ENCODE measurements at regions not wholly inside any gene's neighbourhood (a gene's known extent, or its start where the extent isn't known, plus 50 kb on each side); places are given as distances from the start of the nearest gene placed in this dataset.

GRCh38 chr6:47917202-47917601 lies 135.4 kb downstream of the OPN5 start:
- TF ChIP-seq CTCF (IDR thresholded peaks at IDR 0.05) (no peak), POLR2A (IDR thresholded peaks at IDR 0.05) (no peak)
- Histone ChIP-seq H3K4me3 (no peak overlapping the region), H3K27ac (no peak overlapping the region), H3K9me3 (no peaks in the 10 kb centered on the region), H3K4me1 (no peaks in the 10 kb centered on the region), H3K27me3 (no peaks in the 10 kb centered on the region), H3K36me3 (no peaks in the 10 kb centered on the region)
- WGBS (ENCODE audit: insufficient coverage, low coverage, low lambda C conversion rate, missing lambda C conversion rate): 39% methylated on average over 3 of the region's 3 CpGs
- intact Hi-C loops (cut with DNase I): no loop called here
- ATAC-seq: no peak
- DNase-seq: no peak

DNA sequence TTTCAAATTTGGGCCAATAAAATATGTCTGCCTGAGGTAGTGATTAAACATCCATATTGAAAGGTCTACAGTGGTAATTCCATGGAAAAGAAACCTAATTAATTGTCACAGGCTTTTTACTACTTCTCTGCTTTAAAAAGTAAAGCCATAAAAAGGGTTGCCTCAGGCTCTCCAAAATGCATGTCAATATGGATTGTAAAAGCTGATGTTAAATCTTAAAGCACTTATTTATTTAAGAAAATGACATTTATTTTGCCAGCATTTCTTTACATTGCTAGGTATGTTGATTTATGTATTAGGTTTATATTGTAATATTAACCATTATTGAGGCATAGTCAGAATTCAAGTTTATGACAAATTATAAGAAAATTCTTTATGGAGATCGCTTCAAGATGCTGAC lies 133.2 kb downstream of the OPN5 start:
- 50% methylated on average over 1 of the region's 1 CpG for WGBS (ENCODE audit: insufficient coverage, low coverage, low lambda C conversion rate, missing lambda C conversion rate)
- Histone ChIP-seq H3K4me1 (no peaks in the 10 kb centered on the region), H3K27ac (no peak overlapping the region), H3K27me3 (no peaks in the 10 kb centered on the region), H3K4me3 (no peak overlapping the region), H3K9me3 (no peaks in the 10 kb centered on the region), H3K36me3 (no peaks in the 10 kb centered on the region)
- TF ChIP-seq POLR2A (IDR thresholded peaks at IDR 0.05) (no peak), CTCF (IDR thresholded peaks at IDR 0.05) (no peak)
- intact Hi-C loops (cut with DNase I): no loop called here
- no peak for ATAC-seq
- DNase-seq: no peak

DNA sequence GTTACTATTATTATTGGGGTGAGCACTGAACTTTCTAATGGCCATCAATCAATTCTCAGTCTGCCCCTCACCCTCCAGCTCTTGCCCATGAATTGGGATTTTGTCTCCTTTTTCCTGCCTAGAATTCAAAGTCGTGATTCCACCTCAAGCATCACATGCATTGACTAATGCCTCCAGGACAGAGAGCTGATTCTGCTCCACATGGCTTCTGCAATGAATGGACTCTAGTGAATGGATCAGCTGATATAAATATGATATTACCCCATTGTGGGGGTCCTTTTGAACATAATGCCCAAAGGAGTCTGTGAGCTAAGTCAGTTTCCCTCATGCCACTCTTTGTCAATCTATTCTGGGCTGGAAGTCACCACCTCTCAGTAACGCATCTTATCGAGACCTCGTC lies 126.4 kb downstream of the OPN5 start:
- TF ChIP-seq CTCF (IDR thresholded peaks at IDR 0.05) (no peak), POLR2A (IDR thresholded peaks at IDR 0.05) (no peak)
- Histone ChIP-seq H3K36me3 (no peaks in the 10 kb centered on the region), H3K4me1 (no peaks in the 10 kb centered on the region), H3K4me3 (no peak overlapping the region), H3K9me3 (no peaks in the 10 kb centered on the region), H3K27ac (no peak overlapping the region), H3K27me3 (no peaks in the 10 kb centered on the region)
- no peak for DNase-seq
- no peak for ATAC-seq
- intact Hi-C loops (cut with DNase I): no loop called here
- WGBS (ENCODE audit: insufficient coverage, low coverage, low lambda C conversion rate, missing lambda C conversion rate): 80% methylated on average over 4 of the region's 4 CpGs

DNA sequence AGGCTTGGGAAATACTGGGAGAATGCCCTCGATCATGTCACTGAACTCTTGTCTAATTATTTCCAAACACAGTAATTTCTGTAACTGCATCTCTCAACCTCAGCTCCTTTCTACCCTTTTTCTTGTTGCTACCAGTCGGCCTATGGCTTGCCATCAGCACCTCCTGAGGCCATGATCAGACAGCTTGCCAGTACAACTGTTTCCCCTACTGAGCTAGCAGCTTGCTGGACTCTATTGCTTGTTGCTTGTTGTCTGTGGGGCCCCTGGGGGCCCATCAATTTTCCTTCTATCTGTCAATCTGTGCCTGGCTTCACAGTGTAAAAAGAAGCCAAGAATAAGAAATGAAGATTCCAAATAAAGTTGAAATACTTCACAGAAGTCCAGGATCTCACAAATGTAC lies 123.9 kb downstream of the OPN5 start:
- DNase-seq (no peak), ATAC-seq (no peak)
- Histone ChIP-seq H3K27me3 (no peaks in the 10 kb centered on the region), H3K4me1 (no peaks in the 10 kb centered on the region), H3K27ac (no peak overlapping the region), H3K36me3 (no peaks in the 10 kb centered on the region), H3K9me3 (no peaks in the 10 kb centered on the region), H3K4me3 (no peak overlapping the region)
- no peak for TF ChIP-seq CTCF (IDR thresholded peaks at IDR 0.05)
- TF ChIP-seq POLR2A (IDR thresholded peaks at IDR 0.05): no peak
- WGBS (ENCODE audit: insufficient coverage, low coverage, low lambda C conversion rate, missing lambda C conversion rate): 58% methylated on average over 2 of the region's 2 CpGs
- intact Hi-C loops (cut with DNase I): no loop called here

- Histone ChIP-seq H3K4me1 (no peaks in the 10 kb centered on the region), H3K27ac (no peak overlapping the region), H3K9me3 (no peaks in the 10 kb centered on the region), H3K36me3 (no peaks in the 10 kb centered on the region), H3K27me3 (no peaks in the 10 kb centered on the region), H3K4me3 (no peak overlapping the region)
- 40% methylated on average over 3 of the region's 3 CpGs for WGBS (ENCODE audit: insufficient coverage, low coverage, low lambda C conversion rate, missing lambda C conversion rate)
- intact Hi-C loops (cut with DNase I): no loop called here
- no peak for ATAC-seq
- DNase-seq: no peak
- TF ChIP-seq CTCF (IDR thresholded peaks at IDR 0.05) (no peak), POLR2A (IDR thresholded peaks at IDR 0.05) (no peak)
These were observed 115.4 kb downstream of the OPN5 start for GRCh38 chr6:47897247-47897646.
